ENCODE measurements at regions not wholly inside any gene's neighbourhood (a gene's known extent, or its start where the extent isn't known, plus 50 kb on each side); places are given as distances from the start of the nearest gene placed in this dataset.

DNA sequence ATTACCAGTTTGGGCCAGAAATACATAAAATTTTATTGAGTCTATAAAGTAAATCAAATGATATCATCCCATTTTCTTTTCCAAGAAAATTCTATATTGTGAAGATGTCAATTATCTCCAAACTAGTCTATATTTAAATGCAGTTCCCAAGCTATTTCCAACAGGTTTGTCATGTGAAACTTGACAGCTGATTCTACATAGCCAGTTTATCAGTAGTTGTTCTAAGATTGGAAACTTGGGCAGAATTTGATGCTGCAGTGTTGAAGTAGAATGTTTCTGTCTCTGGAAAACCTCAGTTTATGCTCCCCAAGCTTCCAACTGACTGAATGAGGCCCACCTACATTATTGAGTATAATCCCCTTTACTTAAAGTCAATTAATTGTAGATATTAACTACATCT is 994.1 kb downstream of the PCDH7 start:
- TF ChIP-seq, protein P1, sequence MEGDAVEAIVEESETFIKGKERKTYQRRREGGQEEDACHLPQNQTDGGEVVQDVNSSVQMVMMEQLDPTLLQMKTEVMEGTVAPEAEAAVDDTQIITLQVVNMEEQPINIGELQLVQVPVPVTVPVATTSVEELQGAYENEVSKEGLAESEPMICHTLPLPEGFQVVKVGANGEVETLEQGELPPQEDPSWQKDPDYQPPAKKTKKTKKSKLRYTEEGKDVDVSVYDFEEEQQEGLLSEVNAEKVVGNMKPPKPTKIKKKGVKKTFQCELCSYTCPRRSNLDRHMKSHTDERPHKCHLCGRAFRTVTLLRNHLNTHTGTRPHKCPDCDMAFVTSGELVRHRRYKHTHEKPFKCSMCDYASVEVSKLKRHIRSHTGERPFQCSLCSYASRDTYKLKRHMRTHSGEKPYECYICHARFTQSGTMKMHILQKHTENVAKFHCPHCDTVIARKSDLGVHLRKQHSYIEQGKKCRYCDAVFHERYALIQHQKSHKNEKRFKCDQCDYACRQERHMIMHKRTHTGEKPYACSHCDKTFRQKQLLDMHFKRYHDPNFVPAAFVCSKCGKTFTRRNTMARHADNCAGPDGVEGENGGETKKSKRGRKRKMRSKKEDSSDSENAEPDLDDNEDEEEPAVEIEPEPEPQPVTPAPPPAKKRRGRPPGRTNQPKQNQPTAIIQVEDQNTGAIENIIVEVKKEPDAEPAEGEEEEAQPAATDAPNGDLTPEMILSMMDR (IDR thresholded peaks at IDR 0.05), result no peak
- TF ChIP-seq EP300 (IDR thresholded peaks at IDR 0.05) (no peak), POLR2A (IDR thresholded peaks at IDR 0.05) (no peak)
